SK-N-MC (cell line): ENCODE measurements at regions not wholly inside any gene's neighbourhood (a gene's known extent, or its start where the extent isn't known, plus 50 kb on each side); places are given as distances from the start of the nearest gene placed in this dataset.

Source experiments
- DNase-seq: peaks from one replicate; pipeline ENCODE4 v3.0.0-alpha.2; 2011; ENCODE audit warnings: low read depth, low spot score
- H3K27ac ChIP-seq: fragments of 200-600 bp; sonication (generic); 2 replicates; pipeline ENCODE4 v1.5.1; 2016; ENCODE audit warnings: mixed run types
- H3K36me3 ChIP-seq: fragments of 200-600 bp; sonication (generic); 2 replicates; pipeline ENCODE4 v1.6.1; 2017; ENCODE audit warnings: antibody characterized with exemption, low read length, mixed read lengths; ENCODE audit not compliant: insufficient read depth
- H3K4me3 ChIP-seq: fragments of 200-600 bp; sonication (generic); 2 replicates; pipeline ENCODE4 v1.5.1; 2016
- H3K9ac ChIP-seq: fragments of 200-600 bp; sonication (generic); 2 replicates; pipeline ENCODE4 v1.8.0; 2017; ENCODE audit warnings: mixed run types, mixed read lengths; ENCODE audit not compliant: insufficient read length
- H3K9me3 ChIP-seq: fragments of 200-600 bp; sonication (generic); 2 replicates; pipeline ENCODE4 v1.6.1; 2017; ENCODE audit warnings: low read depth, mild to moderate bottlenecking, antibody characterized with exemption, low read length, moderate library complexity, mixed read lengths
- EZH2 ChIP-seq: fragments of 200-600 bp; sonication (generic); IDR thresholded peaks from one replicate; pipeline ENCODE4 v1.6.1; 2017; ENCODE audit warnings: antibody characterized with exemption
- FOXP2 ChIP-seq: optimal IDR thresholded peaks from 2 replicates; pipeline ENCODE3; 2011; ENCODE audit warnings: mild to moderate bottlenecking, moderate library complexity; ENCODE audit not compliant: insufficient read depth; ENCODE audit errors: extremely low read length, control extremely low read depth
- POLR2AphosphoS5 ChIP-seq: IDR thresholded peaks from 2 replicates; pipeline ENCODE4 v1.6.1; 2012; ENCODE audit warnings: mild to moderate bottlenecking, low read depth, low read length, borderline replicate concordance

GRCh38 chr22:27156821-27157489 lies 499.6 kb downstream of the MIAT start:
- H3K27ac ChIP-seq: no peak overlapping the region
- no peak overlapping the region for H3K9ac ChIP-seq
- H3K9me3 ChIP-seq: no peaks in the 10 kb centered on the region
- TF ChIP-seq FOXP2 (no peak), EZH2 (no peak), POLR2AphosphoS5 (no peak)
- H3K4me3 ChIP-seq: no peak overlapping the region
- H3K36me3 ChIP-seq: no peaks in the 10 kb centered on the region
- DNase-seq: no peak

GRCh38 chr22:27157666-27158370 lies 500.4 kb downstream of the MIAT start:
- Histone ChIP-seq H3K9me3 (no peaks in the 10 kb centered on the region), H3K36me3 (no peaks in the 10 kb centered on the region), H3K9ac (no peak overlapping the region), H3K4me3 (no peak overlapping the region), H3K27ac (no peak overlapping the region)
- TF ChIP-seq EZH2: no peak
- TF ChIP-seq FOXP2: no peak
- no peak for TF ChIP-seq POLR2AphosphoS5
- DNase-seq: no peak

GRCh38 chr22:27159016-27159415 lies 501.6 kb downstream of the MIAT start:
- TF ChIP-seq POLR2AphosphoS5: no peak
- no peak for TF ChIP-seq EZH2
- TF ChIP-seq FOXP2: no peak
- H3K36me3 ChIP-seq: no peaks in the 10 kb centered on the region
- no peak overlapping the region for H3K27ac ChIP-seq
- no peak overlapping the region for H3K4me3 ChIP-seq
- no peak overlapping the region for H3K9ac ChIP-seq
- no peak for DNase-seq
- no peaks in the 10 kb centered on the region for H3K9me3 ChIP-seq

GRCh38 chr22:27159716-27160295 lies 502.4 kb downstream of the MIAT start:
- Histone ChIP-seq H3K27ac (no peak overlapping the region), H3K4me3 (no peak overlapping the region), H3K36me3 (no peaks in the 10 kb centered on the region), H3K9ac (no peak overlapping the region), H3K9me3 (no peaks in the 10 kb centered on the region)
- no peak for DNase-seq
- TF ChIP-seq POLR2AphosphoS5 (no peak), EZH2 (no peak), FOXP2 (no peak)

DNA sequence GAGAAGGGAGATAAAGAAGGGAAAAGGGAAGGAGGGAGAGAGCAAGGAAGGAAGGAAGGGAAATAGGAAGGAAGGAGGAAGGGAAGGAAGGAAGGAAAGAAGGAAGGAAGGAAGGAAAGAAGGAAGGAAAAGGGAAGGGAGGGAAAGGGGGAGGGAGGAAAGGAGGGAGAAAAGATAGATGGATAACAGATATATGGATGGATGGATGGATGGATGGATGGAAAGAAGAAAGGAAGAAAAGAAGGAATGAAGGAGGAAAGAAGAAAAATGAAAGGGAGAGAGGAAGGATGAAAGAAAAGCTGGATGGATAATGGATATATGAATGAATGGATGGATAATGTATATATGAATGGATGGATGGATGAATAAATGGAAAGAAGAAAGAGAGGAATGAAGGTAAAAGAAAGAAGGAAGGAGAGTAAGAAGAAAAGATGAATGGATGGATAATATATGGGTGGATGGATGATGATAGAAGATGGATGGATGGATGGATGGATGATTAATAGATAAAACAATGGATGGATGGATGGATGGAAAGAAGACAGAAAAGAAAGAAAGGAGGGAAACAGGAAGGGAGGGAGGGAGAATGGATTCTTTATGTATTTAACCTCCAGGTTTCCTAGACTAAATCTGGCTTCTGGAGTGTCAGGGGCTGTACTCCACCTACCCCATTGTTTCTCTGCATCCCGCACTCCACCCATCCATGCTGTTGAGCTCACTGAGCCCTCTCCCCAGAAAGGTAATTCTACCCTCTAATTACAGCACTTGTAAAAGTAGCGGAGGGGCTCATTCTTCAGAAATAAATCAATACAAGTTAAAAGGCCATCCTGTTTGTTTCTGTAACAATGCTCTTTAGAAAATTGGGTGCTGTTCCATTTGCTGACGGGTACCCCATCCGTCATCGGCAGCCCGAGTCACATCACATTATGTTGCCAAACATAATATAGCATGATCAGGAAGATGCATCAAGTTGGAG lies 506.1 kb downstream of the MIAT start:
- no peak overlapping the region for H3K4me3 ChIP-seq
- no peak for DNase-seq
- no peak overlapping the region for H3K27ac ChIP-seq
- H3K36me3 ChIP-seq: no peaks in the 10 kb centered on the region
- no peak overlapping the region for H3K9ac ChIP-seq
- H3K9me3 ChIP-seq: no peaks in the 10 kb centered on the region
- no peak for TF ChIP-seq FOXP2
- TF ChIP-seq EZH2: no peak
- no peak for TF ChIP-seq POLR2AphosphoS5

- no peak for TF ChIP-seq EZH2
- no peak for TF ChIP-seq FOXP2
- no peak for TF ChIP-seq POLR2AphosphoS5
- no peak overlapping the region for H3K27ac ChIP-seq
- no peak overlapping the region for H3K9ac ChIP-seq
- no peak for DNase-seq
- H3K9me3 ChIP-seq: no peaks in the 10 kb centered on the region
- no peaks in the 10 kb centered on the region for H3K36me3 ChIP-seq
- no peak overlapping the region for H3K4me3 ChIP-seq
Observed at GRCh38 chr22:27164781-27165503, 507.6 kb downstream of the MIAT start.

GRCh38 chr22:27168681-27169080 lies 511.3 kb downstream of the MIAT start:
- no peaks in the 10 kb centered on the region for H3K36me3 ChIP-seq
- H3K9me3 ChIP-seq: no peaks in the 10 kb centered on the region
- TF ChIP-seq POLR2AphosphoS5: no peak
- TF ChIP-seq EZH2: no peak
- H3K27ac ChIP-seq: no peak overlapping the region
- DNase-seq: no peak
- H3K4me3 ChIP-seq: no peak overlapping the region
- H3K9ac ChIP-seq: no peak overlapping the region

GRCh38 chr22:27170491-27170890 lies 513.1 kb downstream of the MIAT start:
- Histone ChIP-seq H3K9ac (no peak overlapping the region), H3K4me3 (no peak overlapping the region), H3K9me3 (no peaks in the 10 kb centered on the region), H3K36me3 (no peaks in the 10 kb centered on the region), H3K27ac (no peak overlapping the region)
- DNase-seq: no peak
- no peak for TF ChIP-seq EZH2
- TF ChIP-seq POLR2AphosphoS5: no peak
- no peak for TF ChIP-seq FOXP2

DNA sequence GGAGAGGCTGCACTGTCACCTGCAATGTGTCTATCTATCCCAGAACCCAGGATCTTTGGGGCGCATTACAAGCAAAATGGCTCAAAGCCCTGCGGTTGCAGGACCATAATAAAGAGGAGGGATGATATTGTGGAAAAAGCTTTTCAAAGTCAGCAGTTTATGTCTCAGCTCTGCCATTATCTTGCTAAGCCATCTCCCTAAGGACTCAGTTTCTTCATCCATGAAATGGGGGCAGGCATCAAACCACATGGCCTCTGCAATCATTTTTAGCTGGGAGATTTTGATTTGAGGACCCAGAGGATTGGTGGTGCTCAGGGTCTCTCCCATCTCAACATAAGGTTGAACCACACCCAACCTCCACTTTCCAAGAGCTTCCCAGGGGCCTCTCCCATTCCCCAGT lies 513.8 kb downstream of the MIAT start:
- H3K4me3 ChIP-seq: no peak overlapping the region
- no peaks in the 10 kb centered on the region for H3K9me3 ChIP-seq
- H3K27ac ChIP-seq: no peak overlapping the region
- no peaks in the 10 kb centered on the region for H3K36me3 ChIP-seq
- TF ChIP-seq FOXP2: no peak
- DNase-seq: no peak
- no peak overlapping the region for H3K9ac ChIP-seq
